HG03442 (cell line): ENCODE measurements at regions not wholly inside any gene's neighbourhood (a gene's known extent, or its start where the extent isn't known, plus 50 kb on each side); places are given as distances from the start of the nearest gene placed in this dataset.
A peak's percentile ranks its signal among the peaks of the same experiment; 100 is the strongest.

Experiments used
- ATAC-seq: cut with Tn5 transposase; IDR thresholded peaks from one replicate; pipeline ENCODE4 v1.9.1; 2021; ENCODE audit warnings: mild to moderate bottlenecking, moderate library complexity; ENCODE audit not compliant: unreplicated experiment

DNA sequence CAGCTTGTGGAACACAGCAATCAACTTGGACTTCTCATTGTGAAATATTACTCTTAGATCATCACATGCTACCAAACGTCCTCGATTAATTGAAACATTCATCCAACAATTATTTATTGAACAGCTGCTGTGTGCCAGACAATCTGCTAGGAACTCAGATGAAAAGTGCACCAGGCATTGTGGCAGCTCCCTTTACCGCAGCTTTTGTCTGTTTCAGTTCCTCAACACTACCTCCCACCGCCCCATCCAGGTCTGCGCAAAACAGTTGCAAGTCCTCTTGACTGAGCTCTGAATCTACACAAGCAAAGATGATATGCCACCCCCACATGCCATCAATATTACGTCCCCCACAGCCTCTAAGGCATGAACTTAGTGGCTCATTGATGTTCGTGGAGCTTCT, 1094.4 kb upstream of the MAP3K7 start:
- ATAC-seq = no peak

DNA sequence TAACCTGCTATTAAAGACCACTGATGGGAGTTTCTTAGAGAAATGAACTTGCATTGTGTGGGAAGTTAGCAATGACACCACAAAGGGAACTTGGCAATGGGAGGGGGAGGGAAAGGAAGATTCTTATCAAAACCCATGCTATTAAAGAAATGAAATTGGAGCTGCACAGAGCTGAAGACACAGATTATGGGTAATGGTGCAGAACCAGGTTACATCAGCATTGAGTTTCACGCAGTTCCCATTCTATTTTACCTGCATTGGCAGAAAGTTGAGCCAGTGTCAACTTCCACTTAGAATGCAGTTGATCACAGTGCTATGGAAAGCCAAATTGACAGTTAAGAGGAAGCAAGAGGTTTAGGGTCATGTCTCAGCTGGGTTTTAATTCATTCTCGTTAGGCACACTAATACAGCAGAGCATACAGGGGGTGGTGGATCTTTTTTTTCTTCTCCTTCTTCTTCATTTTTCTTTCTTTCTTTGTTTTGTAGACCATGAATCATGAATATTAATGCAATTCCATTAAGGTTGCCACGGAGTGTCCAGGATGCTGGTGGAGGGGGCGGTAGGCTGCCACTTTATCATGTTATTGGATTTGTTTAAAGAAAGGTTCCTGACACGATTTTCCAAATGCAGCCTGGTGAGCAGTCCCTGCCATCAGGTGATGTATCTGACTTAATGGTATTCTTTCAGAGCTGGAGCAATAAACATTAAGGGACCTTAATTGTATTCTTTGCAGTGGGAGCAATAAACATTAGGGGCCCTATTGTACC, 1092.0 kb upstream of the MAP3K7 start:
- no peak for ATAC-seq

DNA sequence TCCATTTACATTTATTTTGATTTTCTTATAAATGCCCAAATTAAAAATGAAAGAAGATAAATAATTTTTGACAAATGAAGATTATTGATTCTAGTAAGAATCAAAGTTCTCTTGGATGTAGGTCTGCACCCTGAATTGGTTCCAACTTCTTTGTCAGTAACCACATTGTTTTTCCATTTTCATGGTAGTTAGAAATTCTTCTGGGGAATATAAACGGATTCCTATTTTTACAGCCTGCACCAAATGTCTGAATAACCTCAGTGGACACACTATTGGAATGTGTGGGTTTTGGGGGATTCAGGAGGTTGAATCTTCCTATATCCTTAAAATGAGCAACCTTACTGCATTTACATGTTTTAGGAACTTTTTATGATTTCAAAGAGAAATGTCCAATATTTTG, 1085.3 kb upstream of the MAP3K7 start:
- ATAC-seq = no peak

DNA sequence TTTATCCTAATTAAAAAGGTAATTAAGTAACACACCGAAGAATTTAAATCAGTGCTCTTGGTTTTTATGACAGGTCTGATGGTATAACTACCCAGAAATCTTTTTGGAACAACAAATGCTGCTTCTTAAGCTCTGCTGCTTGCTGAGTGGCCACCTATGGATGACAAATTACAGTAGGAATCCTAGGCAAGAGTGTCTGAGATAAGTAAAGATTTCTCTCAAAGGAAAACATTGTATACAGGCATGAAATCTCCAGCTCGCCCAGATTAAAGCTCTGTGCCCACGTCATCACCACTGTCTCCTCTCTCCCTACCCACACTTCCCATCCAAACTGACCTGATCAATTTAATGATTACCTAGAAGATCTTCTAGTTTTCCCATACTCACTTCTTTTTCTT, 1083.0 kb upstream of the MAP3K7 start:
- no peak for ATAC-seq

DNA sequence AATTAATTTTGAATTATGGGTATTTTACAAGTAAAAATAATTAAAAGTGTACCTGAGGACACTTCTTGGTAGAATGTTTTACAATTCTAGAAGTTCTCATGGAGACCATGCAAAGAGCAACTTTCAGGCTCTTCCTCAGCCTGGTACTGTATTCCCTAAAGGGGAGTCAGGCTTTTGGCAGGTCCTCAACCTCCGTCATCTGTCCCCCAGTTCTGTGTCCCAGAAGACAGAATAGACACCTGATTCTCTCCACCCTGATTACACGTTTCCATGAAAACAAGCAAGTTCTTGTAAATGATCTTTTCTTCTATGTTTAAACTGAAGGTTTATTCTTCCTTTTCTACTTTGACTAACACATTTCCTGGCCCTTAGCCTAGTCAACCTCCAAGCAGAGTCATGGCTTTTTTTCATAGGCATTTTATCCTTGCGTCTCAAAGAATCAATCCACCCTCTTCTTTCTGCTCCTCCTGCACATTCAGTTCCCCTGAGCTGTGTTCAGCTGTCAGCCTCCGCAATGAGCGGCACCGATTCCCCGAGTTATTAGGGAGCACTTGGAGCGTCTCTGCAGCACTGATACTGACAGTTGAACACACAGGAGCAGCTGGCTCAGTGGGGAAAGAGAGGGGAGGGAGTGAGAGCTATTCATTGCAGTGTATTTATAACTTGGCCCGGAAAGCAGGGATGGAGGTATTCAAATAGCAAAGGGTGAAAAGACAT, 1082.4 kb upstream of the MAP3K7 start:
- no peak for ATAC-seq

DNA sequence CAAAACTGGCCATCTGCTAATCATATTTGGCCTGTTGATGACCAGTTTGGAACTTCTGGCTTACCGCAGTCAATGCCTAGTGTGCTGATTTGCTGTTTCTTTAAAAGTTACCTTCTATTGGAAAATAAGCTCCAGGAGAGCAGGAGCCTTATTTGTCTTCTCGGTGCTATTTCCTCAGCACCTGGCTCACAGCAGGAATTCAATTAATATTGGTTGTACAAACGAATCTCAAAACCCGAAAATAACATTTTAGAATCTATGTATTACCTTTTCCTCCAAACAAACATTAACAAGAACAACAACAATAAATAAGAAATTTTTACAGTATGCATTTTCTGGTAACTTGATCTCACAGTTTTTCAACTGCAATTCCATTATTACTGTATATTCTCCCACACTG, 1080.7 kb upstream of the MAP3K7 start:
- ATAC-seq = no peak

DNA sequence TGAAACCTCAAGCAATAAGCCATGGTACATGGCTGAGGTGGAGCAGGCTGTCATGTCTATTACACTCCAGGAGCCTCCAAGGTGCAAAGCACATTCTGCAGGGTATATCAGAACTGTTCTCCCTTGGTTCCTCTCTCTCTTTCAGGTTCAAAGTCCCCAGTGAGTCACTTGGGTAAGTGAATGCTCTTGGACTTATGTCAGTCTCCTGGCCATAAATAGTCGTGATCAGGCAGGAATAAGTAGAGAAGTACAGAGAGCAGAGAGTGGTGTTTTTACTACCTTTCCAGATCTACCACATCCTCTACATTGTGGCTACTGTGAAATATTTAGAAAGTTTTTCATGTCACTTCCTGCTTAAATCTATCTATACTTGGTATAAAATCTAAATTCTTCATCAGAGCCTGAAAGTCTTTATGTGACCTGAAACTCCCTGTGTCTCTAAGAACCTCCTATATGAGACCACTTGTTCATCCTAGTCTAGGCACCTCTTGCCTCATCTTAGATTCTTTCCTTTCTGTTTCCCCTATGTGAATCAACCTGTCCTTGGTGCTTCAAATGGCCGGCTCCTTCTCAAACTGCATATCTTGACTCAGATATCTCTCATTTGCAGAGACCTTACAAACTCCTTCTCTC, 1077.6 kb upstream of the MAP3K7 start:
- ATAC-seq = peak; percentile 65

DNA sequence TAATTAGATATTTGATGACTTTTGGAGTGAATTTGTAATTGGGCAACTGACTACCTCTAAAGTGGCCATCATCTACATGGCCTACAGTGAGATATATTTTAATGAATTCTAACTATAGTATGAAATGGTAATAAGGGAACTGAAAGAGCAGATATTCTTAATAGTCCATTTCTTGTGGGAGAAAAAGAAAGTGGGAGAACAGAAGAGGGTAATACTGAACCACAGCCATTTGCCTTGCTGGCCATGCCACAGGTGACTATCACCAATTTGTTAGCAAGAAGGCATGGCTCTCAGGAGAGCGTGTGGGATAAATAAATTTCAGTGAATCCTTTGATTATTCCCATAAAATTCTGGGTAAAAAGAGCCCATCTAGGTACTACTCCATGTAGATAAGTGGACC, 1074.0 kb upstream of the MAP3K7 start:
- no peak for ATAC-seq

DNA sequence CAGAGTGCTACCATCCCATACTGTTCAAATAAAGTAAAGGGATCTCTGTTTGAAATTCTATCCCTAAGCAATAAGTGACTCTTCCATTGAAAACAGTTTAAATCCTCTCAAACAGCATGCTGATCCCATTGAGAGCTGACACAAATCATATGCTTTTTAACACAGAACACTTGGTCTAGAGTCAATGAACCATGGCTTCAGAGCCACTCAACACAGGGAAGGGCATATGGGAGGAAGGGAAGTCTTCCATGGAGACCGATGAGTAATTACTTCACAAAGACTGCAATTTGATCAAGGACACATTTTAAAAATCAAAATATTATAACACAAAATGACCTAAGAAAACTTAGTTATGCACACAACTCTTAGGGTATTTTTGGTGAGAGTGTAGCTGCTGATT, 1073.0 kb upstream of the MAP3K7 start:
- no peak for ATAC-seq

DNA sequence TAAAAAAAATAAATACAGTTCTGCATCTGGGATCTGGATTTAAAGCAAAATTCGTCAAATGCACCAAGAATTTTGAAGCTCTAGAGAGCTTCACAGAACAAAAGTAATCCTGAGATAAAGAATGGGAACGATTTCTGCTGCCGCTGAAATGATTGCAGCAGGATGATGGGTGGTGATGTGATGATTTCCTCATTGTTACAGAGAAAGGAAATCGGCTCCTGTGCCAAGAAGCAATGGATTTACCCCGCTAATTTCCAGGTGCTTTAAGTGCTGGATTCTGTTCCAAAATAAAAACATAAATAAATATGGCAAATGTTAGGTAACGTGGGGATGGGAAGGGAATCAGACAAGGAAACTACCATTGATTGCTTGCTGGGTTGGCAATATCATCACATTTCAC, 1067.9 kb upstream of the MAP3K7 start:
- no peak for ATAC-seq

DNA sequence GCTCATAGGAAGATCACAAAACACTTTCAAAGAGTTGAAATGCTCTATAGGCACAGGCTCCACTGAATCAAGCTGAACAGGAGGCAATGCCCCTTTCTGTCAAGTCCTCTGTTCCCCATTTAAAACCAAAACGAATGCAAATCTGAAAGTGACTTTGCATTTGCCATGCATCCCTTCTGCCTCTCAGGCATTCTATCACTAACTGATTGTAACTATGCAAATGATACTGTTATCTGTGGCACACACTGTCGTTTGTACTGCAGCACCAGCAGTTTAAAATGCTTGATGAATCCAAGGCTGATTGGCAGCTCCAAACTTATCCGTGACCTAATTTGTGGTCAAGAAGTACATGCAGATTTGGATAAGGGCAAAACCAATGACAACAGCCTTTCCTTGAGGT, 1067.5 kb upstream of the MAP3K7 start:
- no peak for ATAC-seq

DNA sequence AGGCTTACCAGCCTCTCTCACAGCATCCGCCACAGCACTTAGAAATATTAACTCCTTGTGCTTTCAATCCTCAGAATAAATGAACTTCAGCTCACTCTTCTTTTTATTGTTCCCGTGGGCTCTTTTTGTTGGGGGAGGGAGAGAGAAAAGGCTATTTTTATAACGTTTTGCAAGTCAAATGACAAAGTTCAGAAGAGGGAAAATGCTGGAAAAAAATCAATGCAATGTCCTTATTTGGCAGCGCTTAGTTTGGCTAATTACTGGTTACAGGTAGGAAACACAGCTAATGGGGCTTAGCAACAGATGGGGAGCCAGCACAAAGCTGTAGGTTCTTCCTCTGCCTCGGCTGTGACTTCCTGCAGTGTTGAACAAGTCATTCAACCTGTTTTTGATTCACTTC, 1067.0 kb upstream of the MAP3K7 start:
- no peak for ATAC-seq

DNA sequence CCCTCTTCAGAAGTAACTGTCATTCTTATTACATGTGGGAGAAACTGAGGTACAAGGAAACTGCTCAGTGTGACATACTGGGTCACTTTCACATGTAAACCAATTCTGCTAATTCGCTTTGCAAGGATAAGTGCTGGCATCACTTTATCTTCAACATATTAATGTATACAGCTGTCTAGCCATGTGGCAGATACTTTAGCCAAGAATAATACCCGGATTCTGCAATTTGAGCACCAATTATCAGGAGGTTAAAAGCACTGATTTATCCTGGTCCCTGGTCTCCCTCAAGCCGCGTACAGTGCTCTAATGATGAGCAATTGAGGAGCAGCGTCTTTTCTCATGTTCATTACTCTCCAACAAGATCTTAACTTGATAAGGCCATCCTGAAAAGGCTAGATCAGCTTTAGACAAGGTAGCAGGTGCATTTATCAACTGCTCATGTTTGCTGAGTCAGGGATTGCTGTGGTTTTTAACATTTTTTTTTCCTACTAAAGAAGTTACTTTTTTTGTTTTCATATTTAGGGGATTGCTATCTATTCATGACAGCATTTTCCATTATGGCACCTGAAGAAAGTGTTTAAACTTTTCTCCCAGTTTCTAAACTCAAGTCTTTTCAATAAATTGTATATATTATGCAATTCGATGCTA, 1066.3 kb upstream of the MAP3K7 start:
- no peak for ATAC-seq

DNA sequence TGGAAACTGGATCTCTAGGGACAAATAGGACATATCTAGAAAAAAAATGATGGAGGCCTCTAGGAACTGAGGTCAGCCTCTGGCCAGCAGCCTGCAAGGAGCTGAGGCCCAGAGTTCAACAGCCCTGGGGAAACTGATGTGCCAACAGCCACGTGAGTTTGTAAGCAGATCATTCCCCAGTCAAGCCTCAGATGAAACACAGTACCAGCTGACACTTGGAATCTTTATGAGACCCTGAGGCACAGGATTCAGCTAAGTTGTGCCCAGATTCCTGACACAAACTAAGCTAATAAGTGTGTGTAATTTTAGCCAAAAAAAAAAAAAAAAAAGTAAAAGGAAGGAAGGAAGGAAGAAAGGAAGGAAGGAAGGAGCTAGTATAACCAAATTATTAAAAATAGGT, 1059.8 kb upstream of the MAP3K7 start:
- no peak for ATAC-seq

DNA sequence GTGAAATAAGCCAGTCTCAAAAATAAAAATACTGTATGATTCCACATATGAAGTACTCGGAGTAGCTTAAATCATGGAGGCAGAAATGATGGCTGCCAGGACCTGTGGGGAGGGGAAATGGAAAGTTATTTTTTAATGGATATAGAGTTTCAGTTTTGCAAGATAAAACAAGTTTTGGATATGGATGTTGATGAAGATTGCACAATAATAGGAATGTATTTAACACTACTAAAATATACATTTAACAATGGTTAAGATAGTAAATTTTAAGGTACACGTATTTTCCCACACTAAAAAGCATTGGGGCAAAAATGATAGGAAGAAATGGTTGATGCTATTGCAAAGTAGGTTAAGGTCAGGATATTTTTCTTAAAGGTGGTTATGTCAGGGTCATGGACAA, 1058.9 kb upstream of the MAP3K7 start:
- ATAC-seq = no peak

DNA sequence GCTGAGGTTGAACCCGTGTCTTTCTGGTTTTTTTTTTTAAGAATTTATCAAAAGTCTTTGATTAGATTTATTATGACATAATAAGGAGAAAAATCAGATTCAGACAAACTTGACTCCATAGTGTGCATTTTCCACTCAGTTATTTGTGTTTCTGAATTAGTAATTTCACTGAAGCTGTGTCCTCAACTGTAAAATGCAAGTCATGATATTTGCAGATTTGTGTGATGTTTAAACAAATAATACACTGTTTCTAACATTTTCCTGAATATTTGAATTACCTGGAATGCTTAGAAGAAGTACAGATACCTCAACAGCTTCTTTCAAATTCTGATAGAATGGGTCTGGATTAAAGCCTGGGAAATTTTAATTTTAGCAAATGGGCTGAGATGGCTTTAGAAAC, 1050.3 kb upstream of the MAP3K7 start:
- no peak for ATAC-seq

DNA sequence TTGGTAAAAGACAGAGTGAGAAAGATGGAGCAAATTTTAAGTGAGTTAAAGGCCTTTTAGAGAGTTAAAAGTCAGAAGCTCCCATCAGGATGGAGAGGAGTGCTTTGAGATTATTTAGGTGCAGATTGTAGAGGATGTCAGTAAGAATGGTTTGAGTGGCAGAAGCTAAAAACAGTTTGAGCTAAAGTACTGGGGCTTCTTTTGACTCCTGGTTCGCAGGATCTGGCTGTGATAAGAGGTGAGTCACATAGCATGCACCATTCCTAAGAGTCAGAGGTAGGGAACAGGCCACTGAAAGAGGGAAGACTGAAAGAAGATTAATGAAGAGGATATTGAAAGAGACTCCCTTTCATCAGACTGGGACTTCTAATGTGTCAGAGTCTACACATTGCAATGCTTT, 1047.9 kb upstream of the MAP3K7 start:
- no peak for ATAC-seq

DNA sequence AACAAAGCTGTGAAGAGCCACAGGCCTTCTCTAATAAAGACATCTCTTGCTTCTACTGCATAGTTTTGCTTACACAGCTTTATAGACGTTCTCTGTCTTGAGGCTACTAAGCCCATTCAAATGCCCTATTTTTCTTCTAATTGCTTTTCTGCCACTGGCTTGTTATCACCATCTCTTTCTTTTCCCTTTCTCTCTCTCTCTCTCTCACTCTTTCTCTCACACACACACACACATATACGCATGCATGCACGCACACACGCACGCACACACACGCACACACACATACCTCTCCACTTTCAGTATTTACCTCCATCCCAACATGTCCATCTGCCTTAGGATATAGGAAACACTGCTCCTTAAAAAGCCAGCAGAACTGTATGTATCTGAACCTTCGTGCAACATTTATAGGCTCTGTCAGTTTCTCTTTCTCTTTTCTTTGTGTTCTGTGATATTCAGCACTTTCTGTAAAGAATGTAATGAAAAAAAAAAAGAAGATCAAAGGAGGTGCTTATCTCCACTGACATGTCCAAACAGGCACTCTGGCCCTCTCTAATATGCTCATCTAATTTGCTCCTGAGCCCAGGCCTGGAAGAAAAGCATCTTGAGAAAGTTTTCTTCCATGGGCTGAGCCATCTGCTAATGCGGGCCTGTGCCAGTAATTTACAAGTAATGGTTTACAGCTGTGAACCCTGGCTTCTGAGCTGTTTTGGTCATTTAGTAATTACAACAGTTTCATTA, 1046.7 kb upstream of the MAP3K7 start:
- ATAC-seq = no peak

DNA sequence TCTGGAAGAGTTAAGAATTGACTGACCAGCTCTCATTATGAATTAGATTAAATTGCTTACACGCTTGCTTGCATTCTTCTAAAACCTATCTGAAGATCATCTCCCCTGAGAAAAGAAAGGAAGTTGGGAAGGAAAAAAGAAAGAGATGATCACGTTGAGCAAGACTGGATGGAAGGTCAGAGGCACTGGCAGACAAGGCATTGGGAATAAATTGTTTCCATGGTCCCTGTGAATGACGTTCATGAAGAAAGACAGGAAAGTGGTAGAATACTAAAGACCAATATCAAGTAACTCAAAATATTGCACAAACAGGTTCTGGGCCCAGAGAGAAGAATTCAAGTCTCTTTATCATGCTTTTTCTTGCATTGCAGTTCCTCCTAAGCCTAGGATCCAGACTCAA, 1045.4 kb upstream of the MAP3K7 start:
- ATAC-seq = no peak

DNA sequence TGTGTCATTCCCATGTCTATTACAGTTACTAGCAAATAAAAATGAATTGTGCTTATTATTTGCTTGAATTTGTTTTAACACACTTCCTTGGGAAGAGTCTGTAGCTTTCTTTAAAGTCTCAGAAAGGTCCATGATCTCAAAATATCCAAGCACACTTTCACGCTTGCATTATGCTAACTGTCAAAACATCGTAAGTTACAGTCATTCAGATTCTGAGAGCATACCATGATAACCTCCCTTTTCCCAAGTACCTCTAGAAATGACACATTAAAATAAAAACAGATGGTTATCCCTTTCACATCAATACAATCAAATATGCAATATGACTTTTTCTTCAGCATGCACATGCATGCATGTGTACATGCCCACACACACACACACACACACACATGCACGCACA, 1044.4 kb upstream of the MAP3K7 start:
- no peak for ATAC-seq

DNA sequence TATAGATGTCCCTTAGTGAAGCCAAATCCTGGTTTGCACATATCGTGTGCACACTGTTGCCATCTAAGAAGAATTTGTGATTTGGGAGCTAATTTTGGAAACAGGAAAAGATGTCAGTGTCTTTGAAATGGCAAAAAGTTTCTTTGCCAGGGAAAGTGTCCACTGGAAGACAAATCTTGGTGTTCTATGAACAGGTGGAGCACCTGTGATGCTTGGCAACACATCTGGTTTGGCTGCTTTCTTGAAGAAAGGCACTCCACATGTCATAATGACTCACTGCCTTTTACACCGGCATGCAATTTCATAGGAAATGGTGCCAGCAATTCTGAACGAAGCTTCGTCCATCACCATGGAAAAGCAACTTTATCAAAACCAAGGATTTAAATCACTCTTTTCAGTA, 1040.0 kb upstream of the MAP3K7 start:
- ATAC-seq = no peak
